ENCODE measurements at regions not wholly inside any gene's neighbourhood (a gene's known extent, or its start where the extent isn't known, plus 50 kb on each side); places are given as distances from the start of the nearest gene placed in this dataset.

DNA sequence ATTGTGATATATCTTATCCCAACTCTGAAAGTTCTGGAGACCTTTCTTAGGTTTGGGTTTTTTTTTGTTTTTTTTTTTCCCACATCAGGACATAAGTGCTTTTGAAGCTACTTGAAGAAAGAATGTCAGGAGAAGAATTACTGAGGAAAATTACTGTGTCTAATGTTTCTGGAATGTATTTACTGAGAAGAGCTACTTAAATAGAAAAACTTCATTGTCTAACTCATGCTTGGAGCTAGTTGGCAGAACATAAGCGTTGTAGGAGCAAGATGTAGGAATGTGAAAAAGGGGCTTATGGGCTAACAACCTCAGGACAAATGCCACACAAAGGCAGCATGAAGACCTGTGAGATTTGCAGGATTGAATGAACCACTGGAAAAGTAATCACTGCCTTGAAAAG lies 166.6 kb upstream of the GLRA2 start (continued):
- TF ChIP-seq ZNF777 (tag by site-specific recombination; IDR thresholded peaks at IDR 0.05; ENCODE audit: borderline replicate concordance) = no peak
- TF ChIP-seq OVOL3 (tag by site-specific recombination; IDR thresholded peaks at IDR 0.05) = no peak
- TF ChIP-seq ZBTB48 (tag by site-specific recombination; IDR thresholded peaks at IDR 0.05) = no peak
- no peak for TF ChIP-seq ZNF341 (tag by site-specific recombination; IDR thresholded peaks at IDR 0.05; ENCODE audit: low read depth)
- TF ChIP-seq, protein P1, sequence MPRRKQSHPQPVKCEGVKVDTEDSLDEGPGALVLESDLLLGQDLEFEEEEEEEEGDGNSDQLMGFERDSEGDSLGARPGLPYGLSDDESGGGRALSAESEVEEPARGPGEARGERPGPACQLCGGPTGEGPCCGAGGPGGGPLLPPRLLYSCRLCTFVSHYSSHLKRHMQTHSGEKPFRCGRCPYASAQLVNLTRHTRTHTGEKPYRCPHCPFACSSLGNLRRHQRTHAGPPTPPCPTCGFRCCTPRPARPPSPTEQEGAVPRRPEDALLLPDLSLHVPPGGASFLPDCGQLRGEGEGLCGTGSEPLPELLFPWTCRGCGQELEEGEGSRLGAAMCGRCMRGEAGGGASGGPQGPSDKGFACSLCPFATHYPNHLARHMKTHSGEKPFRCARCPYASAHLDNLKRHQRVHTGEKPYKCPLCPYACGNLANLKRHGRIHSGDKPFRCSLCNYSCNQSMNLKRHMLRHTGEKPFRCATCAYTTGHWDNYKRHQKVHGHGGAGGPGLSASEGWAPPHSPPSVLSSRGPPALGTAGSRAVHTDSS (tag by site-specific recombination; IDR thresholded peaks at IDR 0.05) = no peak
- TF ChIP-seq, protein P2, sequence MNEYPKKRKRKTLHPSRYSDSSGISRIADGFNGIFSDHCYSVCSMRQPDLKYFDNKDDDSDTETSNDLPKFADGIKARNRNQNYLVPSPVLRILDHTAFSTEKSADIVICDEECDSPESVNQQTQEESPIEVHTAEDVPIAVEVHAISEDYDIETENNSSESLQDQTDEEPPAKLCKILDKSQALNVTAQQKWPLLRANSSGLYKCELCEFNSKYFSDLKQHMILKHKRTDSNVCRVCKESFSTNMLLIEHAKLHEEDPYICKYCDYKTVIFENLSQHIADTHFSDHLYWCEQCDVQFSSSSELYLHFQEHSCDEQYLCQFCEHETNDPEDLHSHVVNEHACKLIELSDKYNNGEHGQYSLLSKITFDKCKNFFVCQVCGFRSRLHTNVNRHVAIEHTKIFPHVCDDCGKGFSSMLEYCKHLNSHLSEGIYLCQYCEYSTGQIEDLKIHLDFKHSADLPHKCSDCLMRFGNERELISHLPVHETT (tag by site-specific recombination; IDR thresholded peaks at IDR 0.05) = no peak
- TF ChIP-seq MZF1 (tag by site-specific recombination; IDR thresholded peaks at IDR 0.05; ENCODE audit: borderline replicate concordance) = no peak

DNA sequence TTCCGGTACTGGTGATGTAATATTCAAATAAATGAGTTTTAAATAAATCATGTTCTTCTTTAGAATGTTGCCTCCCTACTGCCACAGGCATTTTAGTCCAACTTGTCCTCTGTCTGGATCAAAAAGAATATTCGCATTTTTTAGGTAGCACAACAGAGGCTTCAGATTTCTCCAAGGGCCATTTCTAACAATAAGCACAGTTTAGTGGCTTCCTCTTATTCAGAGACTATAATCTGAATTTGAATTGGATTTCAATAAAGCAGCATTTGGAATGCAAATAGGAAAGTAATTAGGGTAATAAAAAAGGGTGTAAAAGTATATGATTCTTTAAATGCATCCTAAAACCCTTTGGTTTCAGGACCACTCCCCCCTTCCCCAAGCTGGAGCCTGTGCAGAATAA lies 167.9 kb upstream of the GLRA2 start:
- TF ChIP-seq ZNF629 (tag by site-specific recombination; IDR thresholded peaks at IDR 0.05) (no peak), ZSCAN16 (tag by site-specific recombination; IDR thresholded peaks at IDR 0.05) (no peak), SP2 (tag by site-specific recombination; IDR thresholded peaks at IDR 0.05) (no peak), ZNF510 (tag by site-specific recombination; IDR thresholded peaks at IDR 0.05; ENCODE audit: insufficient replicate concordance) (no peak), ZNF707 (tag by site-specific recombination; IDR thresholded peaks at IDR 0.05) (no peak), ZNF623 (tag by site-specific recombination; IDR thresholded peaks at IDR 0.05) (no peak), ZNF23 (tag by site-specific recombination; IDR thresholded peaks at IDR 0.05; ENCODE audit: borderline replicate concordance) (no peak), ZBTB7A (tag by site-specific recombination; IDR thresholded peaks at IDR 0.05; ENCODE audit: low read depth) (no peak), ZNF658 (tag by site-specific recombination; IDR thresholded peaks at IDR 0.05) (no peak), ZNF544 (tag by site-specific recombination; IDR thresholded peaks at IDR 0.05) (no peak), ZNF837 (tag by site-specific recombination; IDR thresholded peaks at IDR 0.05) (no peak)
- TF ChIP-seq, protein P3, sequence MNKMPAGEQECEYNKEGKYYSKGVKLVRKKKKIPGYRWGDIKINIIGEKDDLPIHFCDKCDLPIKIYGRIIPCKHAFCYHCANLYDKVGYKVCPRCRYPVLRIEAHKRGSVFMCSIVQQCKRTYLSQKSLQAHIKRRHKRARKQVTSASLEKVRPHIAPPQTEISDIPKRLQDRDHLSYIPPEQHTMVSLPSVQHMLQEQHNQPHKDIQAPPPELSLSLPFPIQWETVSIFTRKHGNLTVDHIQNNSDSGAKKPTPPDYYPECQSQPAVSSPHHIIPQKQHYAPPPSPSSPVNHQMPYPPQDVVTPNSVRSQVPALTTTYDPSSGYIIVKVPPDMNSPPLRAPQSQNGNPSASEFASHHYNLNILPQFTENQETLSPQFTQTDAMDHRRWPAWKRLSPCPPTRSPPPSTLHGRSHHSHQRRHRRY (tag by site-specific recombination; IDR thresholded peaks at IDR 0.05) = no peak
- TF ChIP-seq, protein P4, sequence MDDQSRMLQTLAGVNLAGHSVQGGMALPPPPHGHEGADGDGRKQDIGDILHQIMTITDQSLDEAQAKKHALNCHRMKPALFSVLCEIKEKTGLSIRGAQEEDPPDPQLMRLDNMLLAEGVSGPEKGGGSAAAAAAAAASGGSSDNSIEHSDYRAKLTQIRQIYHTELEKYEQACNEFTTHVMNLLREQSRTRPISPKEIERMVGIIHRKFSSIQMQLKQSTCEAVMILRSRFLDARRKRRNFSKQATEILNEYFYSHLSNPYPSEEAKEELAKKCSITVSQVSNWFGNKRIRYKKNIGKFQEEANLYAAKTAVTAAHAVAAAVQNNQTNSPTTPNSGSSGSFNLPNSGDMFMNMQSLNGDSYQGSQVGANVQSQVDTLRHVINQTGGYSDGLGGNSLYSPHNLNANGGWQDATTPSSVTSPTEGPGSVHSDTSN (CRISPR knock-in tag; IDR thresholded peaks at IDR 0.05) = no peak
- TF ChIP-seq, protein P5, sequence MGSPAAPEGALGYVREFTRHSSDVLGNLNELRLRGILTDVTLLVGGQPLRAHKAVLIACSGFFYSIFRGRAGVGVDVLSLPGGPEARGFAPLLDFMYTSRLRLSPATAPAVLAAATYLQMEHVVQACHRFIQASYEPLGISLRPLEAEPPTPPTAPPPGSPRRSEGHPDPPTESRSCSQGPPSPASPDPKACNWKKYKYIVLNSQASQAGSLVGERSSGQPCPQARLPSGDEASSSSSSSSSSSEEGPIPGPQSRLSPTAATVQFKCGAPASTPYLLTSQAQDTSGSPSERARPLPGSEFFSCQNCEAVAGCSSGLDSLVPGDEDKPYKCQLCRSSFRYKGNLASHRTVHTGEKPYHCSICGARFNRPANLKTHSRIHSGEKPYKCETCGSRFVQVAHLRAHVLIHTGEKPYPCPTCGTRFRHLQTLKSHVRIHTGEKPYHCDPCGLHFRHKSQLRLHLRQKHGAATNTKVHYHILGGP (tag by site-specific recombination; IDR thresholded peaks at IDR 0.05) = no peak
- TF ChIP-seq, protein P6, sequence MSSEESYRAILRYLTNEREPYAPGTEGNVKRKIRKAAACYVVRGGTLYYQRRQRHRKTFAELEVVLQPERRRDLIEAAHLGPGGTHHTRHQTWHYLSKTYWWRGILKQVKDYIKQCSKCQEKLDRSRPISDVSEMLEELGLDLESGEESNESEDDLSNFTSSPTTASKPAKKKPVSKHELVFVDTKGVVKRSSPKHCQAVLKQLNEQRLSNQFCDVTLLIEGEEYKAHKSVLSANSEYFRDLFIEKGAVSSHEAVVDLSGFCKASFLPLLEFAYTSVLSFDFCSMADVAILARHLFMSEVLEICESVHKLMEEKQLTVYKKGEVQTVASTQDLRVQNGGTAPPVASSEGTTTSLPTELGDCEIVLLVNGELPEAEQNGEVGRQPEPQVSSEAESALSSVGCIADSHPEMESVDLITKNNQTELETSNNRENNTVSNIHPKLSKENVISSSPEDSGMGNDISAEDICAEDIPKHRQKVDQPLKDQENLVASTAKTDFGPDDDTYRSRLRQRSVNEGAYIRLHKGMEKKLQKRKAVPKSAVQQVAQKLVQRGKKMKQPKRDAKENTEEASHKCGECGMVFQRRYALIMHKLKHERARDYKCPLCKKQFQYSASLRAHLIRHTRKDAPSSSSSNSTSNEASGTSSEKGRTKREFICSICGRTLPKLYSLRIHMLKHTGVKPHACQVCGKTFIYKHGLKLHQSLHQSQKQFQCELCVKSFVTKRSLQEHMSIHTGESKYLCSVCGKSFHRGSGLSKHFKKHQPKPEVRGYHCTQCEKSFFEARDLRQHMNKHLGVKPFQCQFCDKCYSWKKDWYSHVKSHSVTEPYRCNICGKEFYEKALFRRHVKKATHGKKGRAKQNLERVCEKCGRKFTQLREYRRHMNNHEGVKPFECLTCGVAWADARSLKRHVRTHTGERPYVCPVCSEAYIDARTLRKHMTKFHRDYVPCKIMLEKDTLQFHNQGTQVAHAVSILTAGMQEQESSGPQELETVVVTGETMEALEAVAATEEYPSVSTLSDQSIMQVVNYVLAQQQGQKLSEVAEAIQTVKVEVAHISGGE (tag by site-specific recombination; conservative IDR thresholded peaks at IDR 0.05; ENCODE audit: low read depth) = no peak

More for the DNA sequence above, 167.9 kb upstream of the GLRA2 start:
- H3K4me1 ChIP-seq (ENCODE audit: control insufficient read depth, insufficient read depth, low read length) = no peaks in the 10 kb centered on the region
- no peak overlapping the region for H3K27ac ChIP-seq (ENCODE audit: extremely low read depth, low read depth, low read length)
- H3K9me3 ChIP-seq (ENCODE audit: control insufficient read depth, insufficient read depth, low read depth, low read length) = no peaks in the 10 kb centered on the region
- no peaks in the 10 kb centered on the region for H3K36me3 ChIP-seq (ENCODE audit: control insufficient read depth in 2 of 2, insufficient read depth in 1 of 2, low read length in 2 of 2)
- POLR2A ChIA-PET = no interaction called here
- CTCF ChIA-PET = no interaction called here
- no peak overlapping the region for H3K4me3 ChIP-seq (ENCODE audit: low read depth, low read length)

All from HEK293 (cell line).